GM23338 (cell line): ENCODE measurements at regions not wholly inside any gene's neighbourhood (a gene's known extent, or its start where the extent isn't known, plus 50 kb on each side); places are given as distances from the start of the nearest gene placed in this dataset.

Experiments used
- CTCF ChIP-seq, 2 experiments: fragments of 200-600 bp in 1 of 2; sonication (generic) in 1 of 2; conservative IDR thresholded peaks; 2 replicates each; pipeline versions ENCODE4 v1.5.1 to v1.6.1; 2016 to 2017; ENCODE audit warnings: antibody characterized with exemption in 2 of 2, low read depth in 2 of 2, mild to moderate bottlenecking in 2 of 2, moderate library complexity in 1 of 2
- EZH2phosphoT487 ChIP-seq: fragments of 200-600 bp; sonication (generic); IDR thresholded peaks from one replicate; pipeline ENCODE4 v1.8.1; 2018; ENCODE audit warnings: antibody characterized with exemption; ENCODE audit not compliant: unreplicated experiment
- ZNF114 ChIP-seq: fragments of 250-450 bp; sonication (Bioruptor Pico); IDR thresholded peaks from 2 replicates; pipeline ENCODE4 v1.5.0; 2020; ENCODE audit warnings: mild to moderate bottlenecking, moderate library complexity

GRCh38 chr1:30249446-30250337 is 473.7 kb downstream of the MATN1 start:
- TF ChIP-seq ZNF114 (CRISPR knock-in tag) (no peak), EZH2phosphoT487 (no peak), CTCF (conservative IDR thresholded peaks at IDR 0.05; ENCODE audit: low read depth in 2 of 2) (no peak)
